HepG2 (cell line): ENCODE measurements at regions not wholly inside any gene's neighbourhood (a gene's known extent, or its start where the extent isn't known, plus 50 kb on each side); places are given as distances from the start of the nearest gene placed in this dataset.

Source experiments
- CBX5 ChIP-seq: sonication (generic); formaldehyde crosslinking; IDR thresholded peaks from 2 replicates; pipeline ENCODE4 v1.4.0; 2020; ENCODE audit warnings: missing genetic modification reagents, borderline replicate concordance
- FOXA1 ChIP-seq, 2 experiments: fragments of 450-650 bp in 1 of 2; sonication (generic) in 1 of 2; formaldehyde crosslinking in 1 of 2; IDR thresholded peaks; 2 replicates each; pipeline versions ENCODE4 v1.4.0 to v1.6.1; 2016 to 2020; ENCODE audit warnings: missing genetic modification reagents in 1 of 2
- HDAC2 ChIP-seq: sonication (generic); formaldehyde crosslinking; IDR thresholded peaks from 2 replicates; pipeline ENCODE4 v1.4.0; 2020; ENCODE audit warnings: missing genetic modification reagents
- HNF1B ChIP-seq: sonication (generic); formaldehyde crosslinking; IDR thresholded peaks from 2 replicates; pipeline ENCODE4 v1.5.1; 2020; ENCODE audit warnings: mild to moderate bottlenecking, moderate library complexity, missing genetic modification reagents
- HNF4A ChIP-seq: sonication (generic); formaldehyde crosslinking; IDR thresholded peaks from 2 replicates; pipeline ENCODE4 v1.4.0; 2020; ENCODE audit warnings: missing genetic modification reagents
- HNF4G ChIP-seq, 2 experiments: sonication (generic) in 1 of 2; formaldehyde crosslinking in 1 of 2; IDR thresholded peaks; 2 replicates each; pipeline versions ENCODE4 v1.4.0 to v1.6.1; 2011 to 2020; ENCODE audit warnings: borderline replicate concordance in 2 of 2, low read depth in 2 of 2, mild to moderate bottlenecking in 2 of 2, low read length in 1 of 2, missing genetic modification reagents in 1 of 2, moderate library complexity in 1 of 2
- HOXA3 ChIP-seq: sonication (generic); formaldehyde crosslinking; IDR thresholded peaks from 2 replicates; pipeline ENCODE4 v1.5.0; 2020; ENCODE audit warnings: missing genetic modification reagents
- KAT8 ChIP-seq: IDR thresholded peaks from 2 replicates; pipeline ENCODE4 v1.6.1; 2016; ENCODE audit warnings: missing genetic modification reagents, missing compliant biosample characterization
- MAX ChIP-seq: IDR thresholded peaks from 2 replicates; pipeline ENCODE4 v1.6.1; 2012; ENCODE audit warnings: inconsistent platforms
- MED1 ChIP-seq: sonication (generic); formaldehyde crosslinking; IDR thresholded peaks from 2 replicates; pipeline ENCODE4 v1.4.0; 2020; ENCODE audit warnings: missing genetic modification reagents
- MIXL1 ChIP-seq: IDR thresholded peaks from 2 replicates; pipeline ENCODE4 v1.6.1; 2016
- PAXIP1 ChIP-seq: sonication (generic); formaldehyde crosslinking; conservative IDR thresholded peaks from 2 replicates; pipeline ENCODE4 v1.4.0; 2020; ENCODE audit warnings: mild to moderate bottlenecking, missing genetic modification reagents, moderate library complexity
- PITX1 ChIP-seq: sonication (generic); formaldehyde crosslinking; IDR thresholded peaks from 2 replicates; pipeline ENCODE4 v1.5.1; 2020; ENCODE audit warnings: mild to moderate bottlenecking, missing genetic modification reagents
- TEAD3 ChIP-seq: optimal IDR thresholded peaks from 2 replicates; pipeline ENCODE3; 2016; ENCODE audit warnings: borderline replicate concordance
- TFDP1 ChIP-seq: IDR thresholded peaks from 2 replicates; pipeline ENCODE4 v1.6.1; 2016; ENCODE audit warnings: missing compliant biosample characterization, missing genetic modification reagents, borderline replicate concordance
- ZC3H4 ChIP-seq: sonication (generic); formaldehyde crosslinking; IDR thresholded peaks from 2 replicates; pipeline ENCODE4 v1.4.0; 2020; ENCODE audit warnings: missing genetic modification reagents, borderline replicate concordance
- ZFX ChIP-seq: sonication (generic); formaldehyde crosslinking; IDR thresholded peaks from 2 replicates; pipeline ENCODE4 v1.4.0; 2020; ENCODE audit warnings: mild to moderate bottlenecking, low read depth, missing genetic modification reagents, moderate library complexity
- ZNF331 ChIP-seq: sonication (generic); formaldehyde crosslinking; IDR thresholded peaks from 2 replicates; pipeline ENCODE4 v1.4.0; 2020; ENCODE audit warnings: missing genetic modification reagents
- ZNF362 ChIP-seq: sonication (generic); formaldehyde crosslinking; IDR thresholded peaks from 2 replicates; pipeline ENCODE4 v1.4.0; 2020; ENCODE audit warnings: missing genetic modification reagents, mild to moderate bottlenecking, borderline replicate concordance
- ZNF441 ChIP-seq: sonication (generic); formaldehyde crosslinking; IDR thresholded peaks from 2 replicates; pipeline ENCODE4 v1.7.0; 2021; ENCODE audit warnings: missing genetic modification reagents, borderline replicate concordance
- ZNF549 ChIP-seq: sonication (generic); formaldehyde crosslinking; IDR thresholded peaks from 2 replicates; pipeline ENCODE4 v1.5.0; 2020; ENCODE audit warnings: missing genetic modification reagents
- ZNF557 ChIP-seq: sonication (generic); formaldehyde crosslinking; IDR thresholded peaks from 2 replicates; pipeline ENCODE4 v1.4.0; 2020; ENCODE audit warnings: missing genetic modification reagents
- ZNF883 ChIP-seq: sonication (generic); formaldehyde crosslinking; IDR thresholded peaks from 2 replicates; pipeline ENCODE4 v1.5.1; 2020; ENCODE audit warnings: mild to moderate bottlenecking, missing genetic modification reagents; ENCODE audit errors: not compliant biosample characterization
- ZSCAN9 ChIP-seq: IDR thresholded peaks from 2 replicates; pipeline ENCODE4 v1.6.1; 2016; ENCODE audit warnings: borderline replicate concordance

GRCh38 chr15:70437089-70437488, 326.3 kb downstream of the UACA start (continued):
- no peak for TF ChIP-seq FOXA1 (IDR thresholded peaks at IDR 0.05)
- peak; percentile 36; the same call in 1 of the 2 replicates for TF ChIP-seq FOXA1 (CRISPR knock-in tag; IDR thresholded peaks at IDR 0.05)
- TF ChIP-seq ZNF883 (CRISPR knock-in tag): no peak
- TF ChIP-seq TFDP1 (CRISPR knock-in tag): peak; percentile 87; the same call in 1 of the 2 replicates
- TF ChIP-seq PAXIP1 (CRISPR knock-in tag): peak; percentile 48
- TF ChIP-seq MAX: peak; percentile 83
- 0 out of 2 replicates have a peak, but pooled peaks have one; percentile 22 for TF ChIP-seq MIXL1 (CRISPR knock-in tag)
- TF ChIP-seq CBX5 (CRISPR knock-in tag): 0 out of 2 replicates have a peak, but pooled peaks have one; percentile 25
- no peak for TF ChIP-seq ZNF362 (CRISPR knock-in tag)
- TF ChIP-seq ZNF557 (CRISPR knock-in tag): 0 out of 2 replicates have a peak, but pooled peaks have one; percentile 37
- TF ChIP-seq ZSCAN9 (CRISPR knock-in tag): 0 out of 2 replicates have a peak, but pooled peaks have one; percentile 32
- TF ChIP-seq HNF4G (IDR thresholded peaks at IDR 0.05; ENCODE audit: borderline replicate concordance, low read depth, low read length): peak; percentile 40; the same call in 1 of the 2 replicates
- TF ChIP-seq HNF4G (CRISPR knock-in tag; IDR thresholded peaks at IDR 0.05; ENCODE audit: borderline replicate concordance, low read depth): peak; percentile 39; the same call in 1 of the 2 replicates
- peak; percentile 32; the same call in 1 of the 2 replicates for TF ChIP-seq HOXA3 (CRISPR knock-in tag)
- peak; percentile 96 for TF ChIP-seq ZNF549 (CRISPR knock-in tag)
- TF ChIP-seq ZC3H4: no peak
- TF ChIP-seq ZFX (CRISPR knock-in tag): no peak
- TF ChIP-seq TEAD3 (CRISPR knock-in tag): peak; percentile 21
- TF ChIP-seq HDAC2 (CRISPR knock-in tag): peak; percentile 61; the same call in 1 of the 2 replicates
- peak; percentile 90 for TF ChIP-seq HNF4A (CRISPR knock-in tag)
- TF ChIP-seq ZNF331: peak; percentile 41; the same call in 1 of the 2 replicates
- peak; percentile 57 for TF ChIP-seq PITX1 (CRISPR knock-in tag)
- 0 out of 2 replicates have a peak, but pooled peaks have one; percentile 27 for TF ChIP-seq HNF1B (CRISPR knock-in tag)
- no peak for TF ChIP-seq KAT8 (CRISPR knock-in tag)
- TF ChIP-seq ZNF441 (CRISPR knock-in tag): peak; percentile 44; the same call in 1 of the 2 replicates
- TF ChIP-seq MED1 (CRISPR knock-in tag): peak; percentile 55
